SK-N-SH (cell line): ENCODE measurements at regions not wholly inside any gene's neighbourhood (a gene's known extent, or its start where the extent isn't known, plus 50 kb on each side); places are given as distances from the start of the nearest gene placed in this dataset.

Experiments used
- CTCF ChIA-PET: fragments of 300-600, 350-600 bp; formaldehyde crosslinking; extraction: SDS; loops from one replicate; lab custom pipeline; 2021; lab: Yijun Ruan, JAX
- POLR2A ChIA-PET: fragments of 350-600 bp; sonication (Branson Sonifier 250); formaldehyde crosslinking; extraction: SDS; loops from one replicate; lab custom pipeline; 2020; ENCODE audit warnings: antibody characterized with exemption, inconsistent platforms; lab: Yijun Ruan, JAX
- DNase-seq: peaks from one replicate; pipeline ENCODE4 v3.0.0; 2012
- H2AFZ ChIP-seq: fragments of 200-600 bp; sonication (generic); 2 replicates; pipeline ENCODE4 v1.8.1; 2016; ENCODE audit warnings: antibody characterized with exemption, mild to moderate bottlenecking, low read depth
- H3F3A ChIP-seq: fragments of 200-600 bp; sonication (generic); replicated peaks from 2 replicates; pipeline ENCODE3; 2016; ENCODE audit warnings: antibody characterized with exemption, mild to moderate bottlenecking; ENCODE audit not compliant: insufficient read depth
- H3K27ac ChIP-seq, 2 experiments: fragments of 200-500 bp in 1 of 2; fragments of 200-600 bp in 1 of 2; sonication (Bioruptor generic) in 1 of 2; sonication (generic), shearing (Covaris generic) in 1 of 2; 2 replicates each; pipeline versions ENCODE4 v1.5.1 to v1.6.1; 2014 to 2016; ENCODE audit warnings: low read depth in 2 of 2, inconsistent platforms in 1 of 2, low read length in 1 of 2, mild to moderate bottlenecking in 1 of 2, mixed read lengths in 1 of 2
- H3K27me3 ChIP-seq: fragments of 200-600 bp; sonication (generic), shearing (Covaris generic); 2 replicates; pipeline ENCODE4 v1.6.1; 2016; ENCODE audit warnings: mixed run types; ENCODE audit not compliant: insufficient read depth
- H3K36me3 ChIP-seq, 2 experiments: fragments of 200-500 bp in 1 of 2; fragments of 200-600 bp in 1 of 2; sonication (Bioruptor generic) in 1 of 2; sonication (generic) in 1 of 2; replicated peaks in 1 of 2; 2 replicates each; pipeline versions ENCODE3 to v1.5.1; 2014 to 2016; ENCODE audit warnings: low read length in 1 of 2, mild to moderate bottlenecking in 1 of 2; ENCODE audit not compliant: insufficient read depth in 2 of 2, control insufficient read depth in 1 of 2
- H3K4me1 ChIP-seq, 2 experiments: fragments of 200-500 bp in 1 of 2; fragments of 200-600 bp in 1 of 2; sonication (Bioruptor generic) in 1 of 2; sonication (generic), shearing (Covaris generic) in 1 of 2; 2 replicates each; pipeline versions ENCODE4 v1.5.1 to v1.6.1; 2014 to 2016; ENCODE audit warnings: low read depth in 1 of 2, low read length in 1 of 2, mixed run types in 1 of 2; ENCODE audit not compliant: insufficient read depth in 2 of 2, control insufficient read depth in 1 of 2
- H3K4me2 ChIP-seq: fragments of 200-600 bp; sonication (generic), shearing (Covaris generic); 2 replicates; pipeline ENCODE4 v1.6.1; 2017; ENCODE audit warnings: mixed run types
- H3K4me3 ChIP-seq, 2 experiments: fragments of 200-500 bp in 1 of 2; fragments of 200-600 bp in 1 of 2; sonication (Bioruptor generic) in 1 of 2; sonication (generic), shearing (Covaris generic) in 1 of 2; 2 replicates each; pipeline versions ENCODE4 v1.5.1 to v1.8.1; 2014 to 2016; ENCODE audit warnings: low read depth in 2 of 2, inconsistent platforms in 1 of 2, low read length in 1 of 2, mild to moderate bottlenecking in 1 of 2, mixed read lengths in 1 of 2, moderate library complexity in 1 of 2
- H3K79me2 ChIP-seq: fragments of 200-600 bp; sonication (generic); 2 replicates; pipeline ENCODE4 v1.8.1; 2017; ENCODE audit warnings: mild to moderate bottlenecking; ENCODE audit not compliant: insufficient read depth
- H3K9ac ChIP-seq: fragments of 200-600 bp; sonication (generic); 2 replicates; pipeline ENCODE4 v1.6.1; 2017; ENCODE audit warnings: mixed run types
- H3K9me2 ChIP-seq: fragments of 200-600 bp; sonication (generic); 2 replicates; pipeline ENCODE4 v1.6.1; 2017; ENCODE audit warnings: mixed run types
- H3K9me3 ChIP-seq: fragments of 200-600 bp; sonication (generic); 2 replicates; pipeline ENCODE4 v1.6.1; 2017; ENCODE audit warnings: mixed run types, mild to moderate bottlenecking, moderate library complexity
- H4K20me1 ChIP-seq: fragments of 200-600 bp; sonication (generic); 2 replicates; pipeline ENCODE4 v1.6.1; 2017; ENCODE audit warnings: mild to moderate bottlenecking, mixed run types; ENCODE audit not compliant: insufficient read depth
- CHD2 ChIP-seq: fragments of 150-350 bp; IDR thresholded peaks from 2 replicates; pipeline ENCODE4 v1.6.1; 2018; ENCODE audit warnings: low read length; ENCODE audit not compliant: partially characterized antibody
- ELF1 ChIP-seq: IDR thresholded peaks from 2 replicates; pipeline ENCODE4 v1.4.0; 2012
- EZH2phosphoT487 ChIP-seq: fragments of 200-600 bp; sonication (generic); IDR thresholded peaks from 2 replicates; pipeline ENCODE4 v1.6.1; 2017; ENCODE audit warnings: low read depth, mixed run types, mild to moderate bottlenecking, antibody characterized with exemption, moderate library complexity, borderline replicate concordance
- FOSL2 ChIP-seq: IDR thresholded peaks from 2 replicates; pipeline ENCODE4 v1.4.0; 2012; ENCODE audit warnings: low read depth, mild to moderate bottlenecking, moderate library complexity, borderline replicate concordance
- FOXJ3 ChIP-seq: sonication (generic); formaldehyde crosslinking; IDR thresholded peaks from 2 replicates; pipeline ENCODE4 v1.5.1; 2020; ENCODE audit warnings: mild to moderate bottlenecking, missing genetic modification reagents
- GABPA ChIP-seq: IDR thresholded peaks from 2 replicates; pipeline ENCODE4 v1.4.0; 2012; ENCODE audit warnings: low read depth, mild to moderate bottlenecking
- JUND ChIP-seq: IDR thresholded peaks from 2 replicates; pipeline ENCODE4 v1.4.0; 2012
- MEF2A ChIP-seq: IDR thresholded peaks from 2 replicates; pipeline ENCODE4 v1.4.0; 2012; ENCODE audit warnings: low read depth, borderline replicate concordance
- NFIC ChIP-seq: IDR thresholded peaks from 2 replicates; pipeline ENCODE4 v1.4.0; 2012; ENCODE audit warnings: borderline replicate concordance
- NRF1 ChIP-seq: IDR thresholded peaks from 2 replicates; pipeline ENCODE4 v1.6.1; 2012; ENCODE audit warnings: low read depth, mild to moderate bottlenecking, low read length
- POLR2AphosphoS5 ChIP-seq: IDR thresholded peaks from 2 replicates; pipeline ENCODE4 v1.6.1; 2012; ENCODE audit warnings: low read depth, low read length
- RCOR1 ChIP-seq: fragments of 150-350 bp; IDR thresholded peaks from 2 replicates; pipeline ENCODE4 v1.6.1; 2017; ENCODE audit warnings: antibody characterized with exemption, low read length
- SMC3 ChIP-seq: IDR thresholded peaks from 2 replicates; pipeline ENCODE4 v1.6.1; 2012; ENCODE audit warnings: low read depth, low read length, improper control_type of control experiment
- TAF1 ChIP-seq: IDR thresholded peaks from 2 replicates; pipeline ENCODE4 v1.6.1; 2012; ENCODE audit warnings: low read depth, mild to moderate bottlenecking, low read length, moderate library complexity, borderline replicate concordance
- TCF12 ChIP-seq: IDR thresholded peaks from 2 replicates; pipeline ENCODE4 v1.4.0; 2012
- YY1 ChIP-seq: IDR thresholded peaks from 2 replicates; pipeline ENCODE4 v1.4.0; 2012; ENCODE audit warnings: low read depth, mild to moderate bottlenecking
- WGBS: methylation state at CpG from one replicate; pipeline ENCODE4 v1.1.6; 2017; ENCODE audit warnings: low lambda C conversion rate; 5-methylcytosine and 5-hydroxymethylcytosine counted together
- TF ChIP-seq, protein P1 (sequence below): IDR thresholded peaks from 2 replicates; pipeline ENCODE4; 2012
- TF ChIP-seq, protein P2 (sequence below): fragments of 200-600 bp; sonication (generic); IDR thresholded peaks from 2 replicates; pipeline ENCODE4 v1.6.1; 2017; ENCODE audit warnings: antibody characterized with exemption, mild to moderate bottlenecking, moderate library complexity
- TF ChIP-seq, protein P3 (sequence below): IDR thresholded peaks from 2 replicates; pipeline ENCODE4 v1.4.0; 2012; ENCODE audit warnings: low read depth, borderline replicate concordance
- TF ChIP-seq, protein P4 (sequence below): fragments of 150-350 bp; IDR thresholded peaks from 2 replicates; pipeline ENCODE4 v1.6.1; 2017; ENCODE audit warnings: antibody characterized with exemption, low read length, low read depth, borderline replicate concordance

DNA sequence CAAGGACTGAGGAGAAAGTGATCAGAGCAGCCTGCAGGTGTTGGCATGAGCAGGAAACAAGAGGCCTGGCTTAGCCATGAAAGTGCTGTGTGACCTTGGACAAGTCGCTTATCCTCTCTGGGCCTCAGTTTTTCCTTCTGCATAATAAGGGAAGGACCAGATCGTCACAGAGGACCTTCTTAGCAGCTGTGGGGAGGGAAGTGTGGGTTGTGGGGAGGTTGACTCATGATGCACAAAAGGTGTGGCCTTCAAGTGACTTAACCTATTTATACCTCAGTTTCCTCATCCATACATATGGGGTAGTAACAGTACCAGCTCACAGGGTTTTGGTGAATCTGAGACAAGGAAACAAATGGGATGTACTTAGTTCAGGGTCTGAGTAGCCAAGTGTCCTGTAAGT lies 658.8 kb downstream of the MATN1 start:
- Histone ChIP-seq H3K9ac (no peak overlapping the region), H3K27ac (no peak overlapping the region), H2AFZ (no peak overlapping the region), H3K9me2 (no peaks in the 10 kb centered on the region), H3F3A (no peaks in the 10 kb centered on the region), H3K9me3 (no peaks in the 10 kb centered on the region), H3K79me2 (no peaks in the 10 kb centered on the region)
- no peak for DNase-seq
- no peak for TF ChIP-seq FOSL2
- TF ChIP-seq, protein P1, sequence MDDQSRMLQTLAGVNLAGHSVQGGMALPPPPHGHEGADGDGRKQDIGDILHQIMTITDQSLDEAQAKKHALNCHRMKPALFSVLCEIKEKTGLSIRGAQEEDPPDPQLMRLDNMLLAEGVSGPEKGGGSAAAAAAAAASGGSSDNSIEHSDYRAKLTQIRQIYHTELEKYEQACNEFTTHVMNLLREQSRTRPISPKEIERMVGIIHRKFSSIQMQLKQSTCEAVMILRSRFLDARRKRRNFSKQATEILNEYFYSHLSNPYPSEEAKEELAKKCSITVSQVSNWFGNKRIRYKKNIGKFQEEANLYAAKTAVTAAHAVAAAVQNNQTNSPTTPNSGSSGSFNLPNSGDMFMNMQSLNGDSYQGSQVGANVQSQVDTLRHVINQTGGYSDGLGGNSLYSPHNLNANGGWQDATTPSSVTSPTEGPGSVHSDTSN = no peak
- no peak for TF ChIP-seq POLR2AphosphoS5
- TF ChIP-seq, all 33 proteins: peak for 0
- POLR2A ChIA-PET = no interaction called here
- Histone ChIP-seq H4K20me1 (no peaks in the 10 kb centered on the region), H3K4me2 (no peak overlapping the region), H3K4me1 (peaks cover 0 to 2% of the 10 kb centered on the region in 2 experiments; a peak in 1 of 4 replicates), H3K27me3 (no peaks in the 10 kb centered on the region), H3K4me3 (no peak overlapping the region), H3K36me3 (no peaks in the 10 kb centered on the region)
- 43% methylated on average over 2 of the region's 2 CpGs for WGBS
- CTCF ChIA-PET = interaction anchor here (0.7 kb wide), 1 partner anchor 34 kb away, joined by 3 read pairs; no protein-coding TSS in a partner anchor

DNA sequence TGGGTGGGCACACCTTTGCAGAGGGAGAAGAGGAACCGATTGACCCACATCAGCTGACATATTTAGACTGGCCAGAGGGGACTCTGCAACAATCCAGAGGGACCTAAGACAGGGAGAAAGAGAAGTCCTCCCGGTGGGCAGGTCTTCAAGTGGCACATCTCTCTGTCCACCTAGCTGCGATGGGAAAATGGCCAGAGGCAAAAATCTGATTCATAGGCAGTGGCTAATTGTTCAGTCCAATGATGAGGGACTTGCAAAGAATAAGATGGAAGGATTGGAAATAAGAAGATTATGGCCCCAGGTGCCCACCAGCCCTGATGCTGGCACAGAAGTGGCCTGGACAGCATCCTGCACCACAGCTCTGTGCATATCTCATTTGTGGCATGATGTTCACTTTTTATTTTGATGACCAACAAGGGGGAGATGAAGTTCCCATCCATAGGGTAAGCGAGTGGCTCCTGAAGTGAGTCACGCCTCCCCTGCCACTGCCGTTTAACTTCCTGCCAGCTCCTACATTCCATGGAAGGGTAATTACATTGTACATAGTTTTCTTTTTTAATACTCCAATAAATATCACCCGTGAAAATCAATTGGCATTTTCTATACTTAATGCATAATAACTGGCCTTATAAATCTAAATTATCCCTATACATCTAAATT lies 659.6 kb downstream of the MATN1 start:
- no peaks in the 10 kb centered on the region for H3K9me2 ChIP-seq
- H3K9me3 ChIP-seq = no peaks in the 10 kb centered on the region
- 30% methylated on average over 7 of the region's 7 CpGs for WGBS
- TF ChIP-seq EZH2phosphoT487 (no peak), ELF1 (no peak), SMC3 (no peak), CHD2 (no peak), TAF1 (no peak), NFIC (no peak), JUND (no peak), RCOR1 (no peak), NRF1 (no peak), YY1 (no peak), GABPA (no peak), TCF12 (no peak), FOSL2 (no peak), FOXJ3 (CRISPR knock-in tag) (no peak), MEF2A (no peak)
- TF ChIP-seq, protein P2, sequence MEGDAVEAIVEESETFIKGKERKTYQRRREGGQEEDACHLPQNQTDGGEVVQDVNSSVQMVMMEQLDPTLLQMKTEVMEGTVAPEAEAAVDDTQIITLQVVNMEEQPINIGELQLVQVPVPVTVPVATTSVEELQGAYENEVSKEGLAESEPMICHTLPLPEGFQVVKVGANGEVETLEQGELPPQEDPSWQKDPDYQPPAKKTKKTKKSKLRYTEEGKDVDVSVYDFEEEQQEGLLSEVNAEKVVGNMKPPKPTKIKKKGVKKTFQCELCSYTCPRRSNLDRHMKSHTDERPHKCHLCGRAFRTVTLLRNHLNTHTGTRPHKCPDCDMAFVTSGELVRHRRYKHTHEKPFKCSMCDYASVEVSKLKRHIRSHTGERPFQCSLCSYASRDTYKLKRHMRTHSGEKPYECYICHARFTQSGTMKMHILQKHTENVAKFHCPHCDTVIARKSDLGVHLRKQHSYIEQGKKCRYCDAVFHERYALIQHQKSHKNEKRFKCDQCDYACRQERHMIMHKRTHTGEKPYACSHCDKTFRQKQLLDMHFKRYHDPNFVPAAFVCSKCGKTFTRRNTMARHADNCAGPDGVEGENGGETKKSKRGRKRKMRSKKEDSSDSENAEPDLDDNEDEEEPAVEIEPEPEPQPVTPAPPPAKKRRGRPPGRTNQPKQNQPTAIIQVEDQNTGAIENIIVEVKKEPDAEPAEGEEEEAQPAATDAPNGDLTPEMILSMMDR = no peak
- TF ChIP-seq, protein P3, sequence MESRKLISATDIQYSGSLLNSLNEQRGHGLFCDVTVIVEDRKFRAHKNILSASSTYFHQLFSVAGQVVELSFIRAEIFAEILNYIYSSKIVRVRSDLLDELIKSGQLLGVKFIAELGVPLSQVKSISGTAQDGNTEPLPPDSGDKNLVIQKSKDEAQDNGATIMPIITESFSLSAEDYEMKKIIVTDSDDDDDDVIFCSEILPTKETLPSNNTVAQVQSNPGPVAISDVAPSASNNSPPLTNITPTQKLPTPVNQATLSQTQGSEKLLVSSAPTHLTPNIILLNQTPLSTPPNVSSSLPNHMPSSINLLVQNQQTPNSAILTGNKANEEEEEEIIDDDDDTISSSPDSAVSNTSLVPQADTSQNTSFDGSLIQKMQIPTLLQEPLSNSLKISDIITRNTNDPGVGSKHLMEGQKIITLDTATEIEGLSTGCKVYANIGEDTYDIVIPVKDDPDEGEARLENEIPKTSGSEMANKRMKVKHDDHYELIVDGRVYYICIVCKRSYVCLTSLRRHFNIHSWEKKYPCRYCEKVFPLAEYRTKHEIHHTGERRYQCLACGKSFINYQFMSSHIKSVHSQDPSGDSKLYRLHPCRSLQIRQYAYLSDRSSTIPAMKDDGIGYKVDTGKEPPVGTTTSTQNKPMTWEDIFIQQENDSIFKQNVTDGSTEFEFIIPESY = no peak
- TF ChIP-seq, protein P4, sequence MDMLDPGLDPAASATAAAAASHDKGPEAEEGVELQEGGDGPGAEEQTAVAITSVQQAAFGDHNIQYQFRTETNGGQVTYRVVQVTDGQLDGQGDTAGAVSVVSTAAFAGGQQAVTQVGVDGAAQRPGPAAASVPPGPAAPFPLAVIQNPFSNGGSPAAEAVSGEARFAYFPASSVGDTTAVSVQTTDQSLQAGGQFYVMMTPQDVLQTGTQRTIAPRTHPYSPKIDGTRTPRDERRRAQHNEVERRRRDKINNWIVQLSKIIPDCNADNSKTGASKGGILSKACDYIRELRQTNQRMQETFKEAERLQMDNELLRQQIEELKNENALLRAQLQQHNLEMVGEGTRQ = no peak
- H3K36me3 ChIP-seq = no peaks in the 10 kb centered on the region
- no peaks in the 10 kb centered on the region for H3F3A ChIP-seq
- H3K79me2 ChIP-seq = no peaks in the 10 kb centered on the region
- DNase-seq = no peak
- no peak overlapping the region for H3K27ac ChIP-seq
- POLR2A ChIA-PET = no interaction called here
- CTCF ChIA-PET = interaction anchor here (1.3 kb wide), 2 partner anchors 20 to 95 kb away, joined by 3 to 5 read pairs; no protein-coding TSS in a partner anchor
- H3K4me3 ChIP-seq = no peak overlapping the region
- H3K27me3 ChIP-seq = no peaks in the 10 kb centered on the region
- H3K4me1 ChIP-seq = peaks cover 2 to 5% of the 10 kb centered on the region in 2 experiments; a peak in 2 of 4 replicates
- H3K9ac ChIP-seq = no peak overlapping the region
- no peaks in the 10 kb centered on the region for H4K20me1 ChIP-seq
- no peak overlapping the region for H2AFZ ChIP-seq
- no peak overlapping the region for H3K4me2 ChIP-seq
